Epithelial cell of esophagus (primary cell): ENCODE measurements at regions not wholly inside any gene's neighbourhood (a gene's known extent, or its start where the extent isn't known, plus 50 kb on each side); places are given as distances from the start of the nearest gene placed in this dataset.
"Not testable (repeated sequence)": the region's sequence is repeated elsewhere in the genome, so short reads cannot be mapped to it uniquely, and the experiment has no call there.

Experiments
- DNase-seq: peaks from one replicate; pipeline ENCODE4 v3.0.0; 2010; ENCODE audit warnings: low read depth
- H3K4me3 ChIP-seq: 2 replicates; pipeline ENCODE4 v1.5.1; 2011; ENCODE audit warnings: mild to moderate bottlenecking, low read length, control low read depth
- CTCF ChIP-seq: IDR thresholded peaks from 2 replicates; pipeline ENCODE4 v1.5.1; 2011; ENCODE audit warnings: low read depth, mild to moderate bottlenecking, low read length, control low read depth, inconsistent platforms; ENCODE audit not compliant: insufficient read depth; ENCODE audit errors: missing control alignments

- no peak for DNase-seq
- no peak overlapping the region for H3K4me3 ChIP-seq
- no peak for TF ChIP-seq CTCF
Observed at GRCh38 chr7:81873559-81873958, 103.7 kb upstream of the HGF start.

- no peak for DNase-seq
- no peak for TF ChIP-seq CTCF
Observed at GRCh38 chr7:81871606-81872265, 101.9 kb upstream of the HGF start.

GRCh38 chr7:81870608-81871007, 100.8 kb upstream of the HGF start:
- no peak for TF ChIP-seq CTCF
- no peak for DNase-seq
- H3K4me3 ChIP-seq, result no peak overlapping the region

More at GRCh38 chr7:81871606-81872265, 101.9 kb upstream of the HGF start:
- H3K4me3 ChIP-seq, result no peak overlapping the region

GRCh38 chr7:81869670-81870069, 99.8 kb upstream of the HGF start:
- H3K4me3 ChIP-seq, result no peak overlapping the region
- TF ChIP-seq CTCF, result no peak
- DNase-seq, result no peak

GRCh38 chr7:81865754-81866153, 95.9 kb upstream of the HGF start:
- no peak for TF ChIP-seq CTCF
- no peak for DNase-seq

GRCh38 chr7:81859433-81859832, 89.6 kb upstream of the HGF start:
- no peak for DNase-seq
- TF ChIP-seq CTCF, result no peak
- no peak overlapping the region for H3K4me3 ChIP-seq

More at GRCh38 chr7:81865754-81866153, 95.9 kb upstream of the HGF start:
- no peak overlapping the region for H3K4me3 ChIP-seq

- DNase-seq, result peak; percentile 74
- not testable (repeated sequence) for H3K4me3 ChIP-seq
Observed at GRCh38 chr7:81858820-81859219, 89.0 kb upstream of the HGF start.
